Fibroblast of lung (primary cell): ENCODE measurements at regions not wholly inside any gene's neighbourhood (a gene's known extent, or its start where the extent isn't known, plus 50 kb on each side); places are given as distances from the start of the nearest gene placed in this dataset.

ENCODE experiments used
- DNase-seq, 2 donors: peaks; one replicate each; pipeline versions ENCODE4 v3.0.0 to v3.0.0-alpha.2; 2010; ENCODE audit warnings: low read depth in 2 of 2
- H2AFZ ChIP-seq: 2 replicates; pipeline ENCODE4 v1.5.1; 2012; ENCODE audit warnings: low read length, control low read depth, inconsistent platforms
- H3K27ac ChIP-seq: 2 replicates; pipeline ENCODE4 v1.5.1; 2011; ENCODE audit warnings: low read length, control low read depth; ENCODE audit not compliant: insufficient read depth
- H3K27me3 ChIP-seq: 2 replicates; pipeline ENCODE4 v1.5.1; 2011; ENCODE audit warnings: mild to moderate bottlenecking, low read length; ENCODE audit not compliant: control insufficient read depth, insufficient read depth
- H3K36me3 ChIP-seq: 2 replicates; pipeline ENCODE4 v1.5.1; 2011; ENCODE audit warnings: low read length; ENCODE audit not compliant: control insufficient read depth, insufficient read depth
- H3K4me1 ChIP-seq: 2 replicates; pipeline ENCODE4 v1.5.1; 2011; ENCODE audit warnings: low read length; ENCODE audit not compliant: control insufficient read depth, insufficient read depth; ENCODE audit errors: extremely low read depth
- H3K4me2 ChIP-seq: 2 replicates; pipeline ENCODE4 v1.5.1; 2011; ENCODE audit warnings: low read length, control low read depth; ENCODE audit not compliant: insufficient read depth; ENCODE audit errors: extremely low read depth
- H3K4me3 ChIP-seq, 4 experiments: fragments of 200-600 bp in 1 of 4; sonication (generic) in 1 of 4; replicated peaks in 1 of 4; 2 replicates each; pipeline ENCODE4 v1.5.1; 2011 to 2016; ENCODE audit warnings: low read length in 4 of 4, low read depth in 3 of 4, mild to moderate bottlenecking in 3 of 4, control low read depth in 2 of 4, inconsistent platforms in 1 of 4, mixed read lengths in 1 of 4; ENCODE audit not compliant: insufficient read depth in 1 of 4; ENCODE audit errors: control extremely low read depth in 1 of 4
- H3K79me2 ChIP-seq: 2 replicates; pipeline ENCODE4 v1.5.1; 2012; ENCODE audit warnings: mild to moderate bottlenecking, low read length, inconsistent platforms; ENCODE audit not compliant: control insufficient read depth, insufficient read depth
- H3K9ac ChIP-seq: 2 replicates; pipeline ENCODE4 v1.5.1; 2011; ENCODE audit warnings: mild to moderate bottlenecking, low read length, control low read depth; ENCODE audit not compliant: insufficient read depth
- H3K9me3 ChIP-seq: 2 replicates; pipeline ENCODE4 v1.5.1; 2012; ENCODE audit warnings: low read depth, low read length; ENCODE audit not compliant: control insufficient read depth, insufficient read depth
- H4K20me1 ChIP-seq: 2 replicates; pipeline ENCODE4 v1.5.1; 2011; ENCODE audit warnings: low read length; ENCODE audit not compliant: control insufficient read depth, insufficient read depth; ENCODE audit errors: extremely low read depth
- CTCF ChIP-seq, 2 donors: IDR thresholded peaks in 1 of 2; conservative IDR thresholded peaks in 1 of 2; 1 replicate in 1 of 2; 2 replicates in 1 of 2; pipeline ENCODE4 v1.5.1; 2011 to 2012; ENCODE audit warnings: low read length in 2 of 2, control low read depth in 1 of 2, inconsistent platforms in 1 of 2, low read depth in 1 of 2, mild to moderate bottlenecking in 1 of 2
- EZH2 ChIP-seq: IDR thresholded peaks from 2 replicates; pipeline ENCODE4 v1.5.1; 2012; ENCODE audit warnings: low read length, control low read depth, mild to moderate bottlenecking; ENCODE audit errors: missing control alignments

GRCh38 chr4:10298681-10299080, 158.5 kb downstream of the ZNF518B start:
- no peak for DNase-seq
- H3K4me3 ChIP-seq: no peak overlapping the region
- no peak for TF ChIP-seq CTCF (conservative IDR thresholded peaks at IDR 0.05 in 1 of 2, IDR thresholded peaks at IDR 0.05 in 1 of 2; ENCODE audit: low read depth in 1 of 2, low read length in 2 of 2)
- TF ChIP-seq EZH2: no peak
- H2AFZ ChIP-seq: no peak overlapping the region
- H3K27ac ChIP-seq: no peak overlapping the region
- no peaks in the 10 kb centered on the region for H3K36me3 ChIP-seq
- no peaks in the 10 kb centered on the region for H3K4me1 ChIP-seq
- H3K9me3 ChIP-seq: no peaks in the 10 kb centered on the region
- no peak overlapping the region for H3K9ac ChIP-seq
- no peaks in the 10 kb centered on the region for H3K79me2 ChIP-seq
- no peak overlapping the region for H3K4me2 ChIP-seq
- H4K20me1 ChIP-seq: no peaks in the 10 kb centered on the region
- H3K27me3 ChIP-seq: no peaks in the 10 kb centered on the region

DNA sequence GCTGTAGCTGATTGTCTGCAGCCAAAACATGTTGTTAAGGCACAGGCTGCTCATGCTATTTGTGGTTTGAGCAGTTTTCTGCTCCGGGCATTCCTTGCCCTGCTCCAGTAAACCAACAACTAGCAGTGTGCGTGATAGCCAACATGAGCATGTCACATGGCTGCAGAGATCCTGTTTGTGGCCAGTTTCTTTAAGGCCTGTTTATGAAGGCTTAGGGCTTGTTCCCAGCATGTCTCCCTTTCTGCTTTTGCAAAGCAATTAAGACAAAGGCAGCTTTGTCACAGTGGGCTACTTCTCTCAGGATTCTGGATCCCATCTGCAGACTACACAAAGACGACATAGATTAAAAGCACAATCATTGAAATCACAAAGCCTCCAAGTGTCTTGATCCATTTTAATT, 160.5 kb downstream of the ZNF518B start:
- H3K9ac ChIP-seq: no peak overlapping the region
- H3K4me2 ChIP-seq: no peak overlapping the region
- no peaks in the 10 kb centered on the region for H4K20me1 ChIP-seq
- DNase-seq: no peak
- no peaks in the 10 kb centered on the region for H3K27me3 ChIP-seq
- no peaks in the 10 kb centered on the region for H3K4me1 ChIP-seq
- H2AFZ ChIP-seq: no peak overlapping the region
- H3K27ac ChIP-seq: no peak overlapping the region
- H3K79me2 ChIP-seq: no peaks in the 10 kb centered on the region
- no peaks in the 10 kb centered on the region for H3K36me3 ChIP-seq
- H3K4me3 ChIP-seq: no peak overlapping the region
- H3K9me3 ChIP-seq: no peaks in the 10 kb centered on the region
- TF ChIP-seq EZH2 (no peak), CTCF (conservative IDR thresholded peaks at IDR 0.05 in 1 of 2, IDR thresholded peaks at IDR 0.05 in 1 of 2; ENCODE audit: low read depth in 1 of 2, low read length in 2 of 2) (no peak)

DNA sequence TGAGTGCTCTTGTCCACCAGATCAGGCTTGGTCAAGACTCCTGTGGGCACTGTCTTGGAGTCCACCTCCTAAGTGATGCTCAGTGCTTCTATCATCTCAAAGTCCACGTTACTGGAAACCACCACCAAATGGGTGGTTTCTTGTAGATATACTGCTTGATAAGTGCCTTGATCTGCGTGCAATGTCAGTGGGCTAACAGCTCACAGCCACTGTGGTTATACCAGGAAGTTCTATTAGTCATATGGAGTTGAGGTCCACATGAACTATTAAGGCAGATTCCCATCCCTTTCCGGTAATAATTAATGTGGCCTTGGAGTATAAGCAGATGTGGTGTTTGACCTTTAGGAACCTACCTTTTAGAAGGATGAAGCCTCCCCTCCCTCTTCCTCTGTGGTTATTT, 161.9 kb downstream of the ZNF518B start:
- Histone ChIP-seq H3K27me3 (no peaks in the 10 kb centered on the region), H3K9ac (no peak overlapping the region), H3K27ac (no peak overlapping the region), H3K4me2 (no peak overlapping the region), H3K4me1 (no peaks in the 10 kb centered on the region), H2AFZ (no peak overlapping the region), H3K36me3 (no peaks in the 10 kb centered on the region), H3K4me3 (no peak overlapping the region), H3K79me2 (no peaks in the 10 kb centered on the region), H3K9me3 (no peaks in the 10 kb centered on the region), H4K20me1 (no peaks in the 10 kb centered on the region)
- DNase-seq: no peak
- TF ChIP-seq EZH2 (no peak), CTCF (conservative IDR thresholded peaks at IDR 0.05 in 1 of 2, IDR thresholded peaks at IDR 0.05 in 1 of 2; ENCODE audit: low read depth in 1 of 2, low read length in 2 of 2) (no peak)
